Astrocyte (in vitro differentiated cells and primary cell): ENCODE measurements at regions not wholly inside any gene's neighbourhood (a gene's known extent, or its start where the extent isn't known, plus 50 kb on each side); places are given as distances from the start of the nearest gene placed in this dataset.
A peak's percentile ranks its signal among the peaks of the same experiment; 100 is the strongest.
"Not testable (repeated sequence)": the region's sequence is repeated elsewhere in the genome, so short reads cannot be mapped to it uniquely, and the experiment has no call there.

Experiments used
- DNase-seq: peaks from one replicate; pipeline ENCODE4 v3.0.0-alpha.2; 2010; ENCODE audit warnings: low read depth
- FAIRE-seq: peaks from 2 replicates; lab custom pipeline; 2011; peaks lifted over from hg19 to GRCh38; lab: Jason Lieb, UNC
- H2AFZ ChIP-seq: 2 replicates; pipeline ENCODE4 v1.6.0; 2012; ENCODE audit warnings: low read depth, low read length, inconsistent platforms
- H3K27ac ChIP-seq: 2 replicates; pipeline ENCODE4 v1.5.1; 2011; ENCODE audit warnings: low read depth, low read length, inconsistent platforms
- H3K27me3 ChIP-seq: 2 replicates; pipeline ENCODE4 v1.6.0; 2011; ENCODE audit warnings: low read length, inconsistent platforms; ENCODE audit not compliant: insufficient read depth
- H3K36me3 ChIP-seq: 2 replicates; pipeline ENCODE4 v1.5.1; 2011; ENCODE audit warnings: low read length, inconsistent platforms; ENCODE audit not compliant: insufficient read depth
- H3K4me1 ChIP-seq: 2 replicates; pipeline ENCODE4 v1.5.1; 2011; ENCODE audit warnings: low read length, inconsistent platforms; ENCODE audit not compliant: insufficient read depth
- H3K4me2 ChIP-seq: 2 replicates; pipeline ENCODE4 v1.6.0; 2012; ENCODE audit warnings: low read length, inconsistent platforms
- H3K4me3 ChIP-seq: 2 replicates; pipeline ENCODE4 v1.5.1; 2011; ENCODE audit warnings: low read depth, mild to moderate bottlenecking, low read length, inconsistent platforms; ENCODE audit not compliant: insufficient read depth
- H3K79me2 ChIP-seq: 2 replicates; pipeline ENCODE4 v1.6.0; 2012; ENCODE audit warnings: mild to moderate bottlenecking, low read length, inconsistent platforms; ENCODE audit not compliant: insufficient read depth
- H3K9ac ChIP-seq: 2 replicates; pipeline ENCODE4 v1.6.0; 2012; ENCODE audit warnings: mild to moderate bottlenecking, low read length, inconsistent platforms
- H3K9me3 ChIP-seq: 2 replicates; pipeline ENCODE4 v1.5.1; 2012; ENCODE audit warnings: low read depth, mild to moderate bottlenecking, low read length, inconsistent platforms; ENCODE audit not compliant: insufficient read depth
- H4K20me1 ChIP-seq: 2 replicates; pipeline ENCODE4 v1.6.0; 2012; ENCODE audit warnings: low read length, inconsistent platforms; ENCODE audit not compliant: insufficient read depth
- H3K27ac Mint-ChIP-seq: one replicate; pipeline ENCODE4 v1.8.0; 2021; ENCODE audit warnings: mild to moderate bottlenecking, mixed read lengths; ENCODE audit not compliant: unreplicated experiment
- H3K27me3 Mint-ChIP-seq: one replicate; pipeline ENCODE4 v1.8.0; 2021; ENCODE audit warnings: low read depth, mixed read lengths; ENCODE audit not compliant: unreplicated experiment
- H3K36me3 Mint-ChIP-seq: one replicate; pipeline ENCODE4 v1.8.0; 2021; ENCODE audit warnings: low read depth, mixed read lengths; ENCODE audit not compliant: unreplicated experiment
- H3K4me1 Mint-ChIP-seq: one replicate; pipeline ENCODE4 v1.8.0; 2021; ENCODE audit warnings: low read depth, mixed read lengths; ENCODE audit not compliant: unreplicated experiment
- H3K4me3 Mint-ChIP-seq: one replicate; pipeline ENCODE4 v1.8.0; 2021; ENCODE audit warnings: mild to moderate bottlenecking, moderate library complexity, mixed read lengths; ENCODE audit not compliant: unreplicated experiment
- H3K9me3 Mint-ChIP-seq: one replicate; pipeline ENCODE4 v1.8.0; 2021; ENCODE audit warnings: mild to moderate bottlenecking, mixed read lengths; ENCODE audit not compliant: unreplicated experiment
- EZH2 ChIP-seq: IDR thresholded peaks from 2 replicates; pipeline ENCODE4 v1.6.1; 2012; ENCODE audit warnings: mild to moderate bottlenecking, low read length, inconsistent platforms; ENCODE audit not compliant: insufficient read depth
- TF ChIP-seq, protein P1 (sequence below): IDR thresholded peaks from 2 replicates; pipeline ENCODE4 v1.5.1; 2011; ENCODE audit warnings: low read depth, mild to moderate bottlenecking, inconsistent platforms, low read length, moderate library complexity; ENCODE audit not compliant: insufficient read depth

GRCh38 chr9:81826517-81826906 is 101.7 kb upstream of the SPATA31D4 start:
- no peaks in the 10 kb centered on the region for H3K79me2 ChIP-seq
- no peak overlapping the region for H3K4me3 ChIP-seq
- no peaks in the 10 kb centered on the region for H3K27me3 ChIP-seq
- no peak overlapping the region for H3K4me3 Mint-ChIP-seq
- H2AFZ ChIP-seq: peak overlapping the region; percentile 14
- peaks cover 40% of the 10 kb centered on the region for H3K4me1 ChIP-seq
- TF ChIP-seq EZH2: no peak
- H3K27me3 Mint-ChIP-seq: peaks cover 2% of the 10 kb centered on the region
- no peaks in the 10 kb centered on the region for H4K20me1 ChIP-seq
- H3K4me2 ChIP-seq: peak overlapping the region; percentile 6
- no peaks in the 10 kb centered on the region for H3K9me3 Mint-ChIP-seq
- no peak for FAIRE-seq
- no peak overlapping the region for H3K27ac ChIP-seq
- no peaks in the 10 kb centered on the region for H3K9me3 ChIP-seq
- peak; percentile 65 for DNase-seq
- H3K36me3 Mint-ChIP-seq: no peaks in the 10 kb centered on the region
- H3K9ac ChIP-seq: no peak overlapping the region
- peak overlapping the region; percentile 7 for H3K27ac Mint-ChIP-seq
- no peaks in the 10 kb centered on the region for H3K36me3 ChIP-seq
- H3K4me1 Mint-ChIP-seq: peaks cover 29% of the 10 kb centered on the region

GRCh38 chr9:81827616-81828296 is 100.5 kb upstream of the SPATA31D4 start:
- FAIRE-seq: no peak
- H3K9me3 Mint-ChIP-seq: no peaks in the 10 kb centered on the region
- Histone ChIP-seq H3K9ac (no peak overlapping the region), H3K4me3 (no peak overlapping the region), H3K27ac (no peak overlapping the region), H3K36me3 (no peaks in the 10 kb centered on the region), H3K4me1 (peaks cover 33% of the 10 kb centered on the region), H3K79me2 (no peaks in the 10 kb centered on the region), H2AFZ (no peak overlapping the region), H3K4me2 (no peak overlapping the region), H3K9me3 (no peaks in the 10 kb centered on the region), H4K20me1 (no peaks in the 10 kb centered on the region), H3K27me3 (no peaks in the 10 kb centered on the region)
- no peak for DNase-seq
- no peak for TF ChIP-seq EZH2
- TF ChIP-seq, protein P1, sequence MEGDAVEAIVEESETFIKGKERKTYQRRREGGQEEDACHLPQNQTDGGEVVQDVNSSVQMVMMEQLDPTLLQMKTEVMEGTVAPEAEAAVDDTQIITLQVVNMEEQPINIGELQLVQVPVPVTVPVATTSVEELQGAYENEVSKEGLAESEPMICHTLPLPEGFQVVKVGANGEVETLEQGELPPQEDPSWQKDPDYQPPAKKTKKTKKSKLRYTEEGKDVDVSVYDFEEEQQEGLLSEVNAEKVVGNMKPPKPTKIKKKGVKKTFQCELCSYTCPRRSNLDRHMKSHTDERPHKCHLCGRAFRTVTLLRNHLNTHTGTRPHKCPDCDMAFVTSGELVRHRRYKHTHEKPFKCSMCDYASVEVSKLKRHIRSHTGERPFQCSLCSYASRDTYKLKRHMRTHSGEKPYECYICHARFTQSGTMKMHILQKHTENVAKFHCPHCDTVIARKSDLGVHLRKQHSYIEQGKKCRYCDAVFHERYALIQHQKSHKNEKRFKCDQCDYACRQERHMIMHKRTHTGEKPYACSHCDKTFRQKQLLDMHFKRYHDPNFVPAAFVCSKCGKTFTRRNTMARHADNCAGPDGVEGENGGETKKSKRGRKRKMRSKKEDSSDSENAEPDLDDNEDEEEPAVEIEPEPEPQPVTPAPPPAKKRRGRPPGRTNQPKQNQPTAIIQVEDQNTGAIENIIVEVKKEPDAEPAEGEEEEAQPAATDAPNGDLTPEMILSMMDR: no peak
- H3K4me1 Mint-ChIP-seq: peaks cover 26% of the 10 kb centered on the region
- no peak overlapping the region for H3K4me3 Mint-ChIP-seq
- H3K27me3 Mint-ChIP-seq: peaks cover 2% of the 10 kb centered on the region
- no peak overlapping the region for H3K27ac Mint-ChIP-seq
- no peaks in the 10 kb centered on the region for H3K36me3 Mint-ChIP-seq

- Histone ChIP-seq H3K27me3 (no peaks in the 10 kb centered on the region), H3K4me1 (peaks cover 21% of the 10 kb centered on the region), H3K27ac (no peak overlapping the region), H3K4me3 (no peak overlapping the region), H3K4me2 (no peak overlapping the region), H3K79me2 (no peaks in the 10 kb centered on the region), H3K36me3 (no peaks in the 10 kb centered on the region), H3K9ac (no peak overlapping the region), H3K9me3 (no peaks in the 10 kb centered on the region), H2AFZ (no peak overlapping the region), H4K20me1 (no peaks in the 10 kb centered on the region)
- no peak overlapping the region for H3K4me3 Mint-ChIP-seq
- TF ChIP-seq, protein P1: no peak
- no peak for TF ChIP-seq EZH2
- FAIRE-seq (no peak), DNase-seq (no peak)
- no peaks in the 10 kb centered on the region for H3K36me3 Mint-ChIP-seq
- peaks cover 2% of the 10 kb centered on the region for H3K27me3 Mint-ChIP-seq
- H3K27ac Mint-ChIP-seq: no peak overlapping the region
- peaks cover 23% of the 10 kb centered on the region for H3K4me1 Mint-ChIP-seq
- no peaks in the 10 kb centered on the region for H3K9me3 Mint-ChIP-seq
These were observed 98.9 kb upstream of the SPATA31D4 start for GRCh38 chr9:81829195-81829882.

GRCh38 chr9:81830431-81830830 is 97.8 kb upstream of the SPATA31D4 start:
- H3K4me1 ChIP-seq: peaks cover 13% of the 10 kb centered on the region
- not testable (repeated sequence) for H3K36me3 Mint-ChIP-seq, H3K79me2 ChIP-seq, H2AFZ ChIP-seq, H3K27ac Mint-ChIP-seq, H3K4me3 Mint-ChIP-seq, H3K4me3 ChIP-seq, H3K27ac ChIP-seq, H3K9ac ChIP-seq, H3K27me3 ChIP-seq, FAIRE-seq, H3K9me3 Mint-ChIP-seq, H3K36me3 ChIP-seq, H4K20me1 ChIP-seq, H3K9me3 ChIP-seq, H3K27me3 Mint-ChIP-seq, DNase-seq, H3K4me2 ChIP-seq
- peaks cover 15% of the 10 kb centered on the region for H3K4me1 Mint-ChIP-seq
